ENCODE measurements at regions not wholly inside any gene's neighbourhood (a gene's known extent, or its start where the extent isn't known, plus 50 kb on each side); places are given as distances from the start of the nearest gene placed in this dataset.
A peak's percentile ranks its signal among the peaks of the same experiment; 100 is the strongest.

- Histone ChIP-seq H3K27me3 (no peaks in the 10 kb centered on the region), H3K9me3 (peaks cover 0 to 6% (median 0%) of the 10 kb centered on the region in 12 donors), H3K4me1 (no peaks in the 10 kb centered on the region), H3K36me3 (no peaks in the 10 kb centered on the region), H3K27ac (no peak overlapping the region), H3K4me3 (no peak overlapping the region)
- no peak for ATAC-seq
- TF ChIP-seq, protein P1, sequence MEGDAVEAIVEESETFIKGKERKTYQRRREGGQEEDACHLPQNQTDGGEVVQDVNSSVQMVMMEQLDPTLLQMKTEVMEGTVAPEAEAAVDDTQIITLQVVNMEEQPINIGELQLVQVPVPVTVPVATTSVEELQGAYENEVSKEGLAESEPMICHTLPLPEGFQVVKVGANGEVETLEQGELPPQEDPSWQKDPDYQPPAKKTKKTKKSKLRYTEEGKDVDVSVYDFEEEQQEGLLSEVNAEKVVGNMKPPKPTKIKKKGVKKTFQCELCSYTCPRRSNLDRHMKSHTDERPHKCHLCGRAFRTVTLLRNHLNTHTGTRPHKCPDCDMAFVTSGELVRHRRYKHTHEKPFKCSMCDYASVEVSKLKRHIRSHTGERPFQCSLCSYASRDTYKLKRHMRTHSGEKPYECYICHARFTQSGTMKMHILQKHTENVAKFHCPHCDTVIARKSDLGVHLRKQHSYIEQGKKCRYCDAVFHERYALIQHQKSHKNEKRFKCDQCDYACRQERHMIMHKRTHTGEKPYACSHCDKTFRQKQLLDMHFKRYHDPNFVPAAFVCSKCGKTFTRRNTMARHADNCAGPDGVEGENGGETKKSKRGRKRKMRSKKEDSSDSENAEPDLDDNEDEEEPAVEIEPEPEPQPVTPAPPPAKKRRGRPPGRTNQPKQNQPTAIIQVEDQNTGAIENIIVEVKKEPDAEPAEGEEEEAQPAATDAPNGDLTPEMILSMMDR (IDR thresholded peaks at IDR 0.05), result no peak
- no peak for TF ChIP-seq POLR2A (IDR thresholded peaks at IDR 0.05)
- intact Hi-C loops (cut with DNase I), result no loop called here
- 69 to 77% (median 74%) methylated on average over 2 of the region's 2 CpGs for WGBS, 4 donors
- no peak for DNase-seq
Observed at GRCh38 chr17:54835015-54835414, 65.6 kb upstream of the TOM1L1 start.

DNA sequence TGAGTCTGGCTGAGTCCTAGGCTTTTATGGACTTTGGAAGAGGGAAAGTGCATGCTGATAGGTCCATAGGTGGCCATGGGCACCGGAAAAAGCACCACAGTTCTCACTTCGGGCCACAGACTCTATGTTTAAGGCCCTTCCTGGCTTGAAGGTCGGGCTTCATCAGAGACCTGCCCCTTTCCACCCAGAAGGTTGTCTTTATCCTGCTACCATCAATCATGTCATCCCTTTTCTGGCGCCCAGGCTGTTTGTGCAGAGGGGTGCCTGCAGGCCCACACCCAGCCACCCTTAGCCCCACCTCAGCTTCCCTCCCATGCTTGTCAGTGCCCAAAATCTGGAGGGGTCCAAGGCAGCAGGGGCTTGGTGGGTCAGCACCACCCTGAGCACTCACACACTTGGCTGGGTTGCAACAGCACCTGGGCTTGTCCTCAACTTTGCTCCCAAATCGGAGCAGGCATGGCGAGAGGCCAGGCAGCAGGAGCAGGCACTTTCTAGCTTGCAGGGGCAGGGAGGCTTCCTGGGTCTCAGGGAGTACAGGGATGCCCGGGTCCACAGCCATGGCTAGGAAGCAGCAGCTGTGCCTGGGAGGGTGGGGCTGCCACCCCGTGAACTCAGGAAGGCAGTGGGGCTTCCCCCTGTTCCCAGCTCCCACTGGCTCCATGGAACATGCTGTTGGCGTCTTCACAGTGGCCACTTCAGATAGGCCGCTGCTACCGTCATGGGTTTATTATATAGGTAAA lies 63.8 kb upstream of the TOM1L1 start:
- no peaks in the 10 kb centered on the region for H3K36me3 ChIP-seq
- TF ChIP-seq, protein P1 (IDR thresholded peaks at IDR 0.05), result no peak
- TF ChIP-seq POLR2A (IDR thresholded peaks at IDR 0.05), result no peak

GRCh38 chr17:54838651-54839421 lies 61.8 kb upstream of the TOM1L1 start:
- no peaks in the 10 kb centered on the region for H3K4me1 ChIP-seq
- ATAC-seq (no peak), DNase-seq (no peak)
- peaks cover 0 to 6% (median 0%) of the 10 kb centered on the region in 12 donors for H3K9me3 ChIP-seq
- no peak overlapping the region for H3K27ac ChIP-seq
- H3K4me3 ChIP-seq, result no peak overlapping the region
- 53 to 75% (median 67%) methylated on average over 3 of the region's 3 CpGs for WGBS, 4 donors
- H3K36me3 ChIP-seq, result no peaks in the 10 kb centered on the region
- TF ChIP-seq, protein P1 (IDR thresholded peaks at IDR 0.05), result no peak
- no peak for TF ChIP-seq POLR2A (IDR thresholded peaks at IDR 0.05)
- intact Hi-C loops (cut with DNase I), result no loop called here
- no peaks in the 10 kb centered on the region for H3K27me3 ChIP-seq

More for the DNA sequence above, 63.8 kb upstream of the TOM1L1 start:
- no peak overlapping the region for H3K4me3 ChIP-seq
- H3K27me3 ChIP-seq, result no peaks in the 10 kb centered on the region
- DNase-seq (no peak), ATAC-seq (peak in 1 of 4 donors; percentile 29)
- H3K4me1 ChIP-seq, result no peaks in the 10 kb centered on the region
- 81 to 82% (median 81%) methylated on average over 9 to 11 of the region's 11 CpGs for WGBS, 4 donors
- no peak overlapping the region for H3K27ac ChIP-seq
- intact Hi-C loops (cut with DNase I), result no loop called here
- H3K9me3 ChIP-seq, result peaks cover 0 to 6% (median 0%) of the 10 kb centered on the region in 12 donors

- TF ChIP-seq, protein P1 (IDR thresholded peaks at IDR 0.05), result no peak
- no peak for TF ChIP-seq POLR2A (IDR thresholded peaks at IDR 0.05)
- no peak overlapping the region for H3K4me3 ChIP-seq
Observed at GRCh38 chr17:54839447-54839846, 61.2 kb upstream of the TOM1L1 start.

More at GRCh38 chr17:54839447-54839846, 61.2 kb upstream of the TOM1L1 start:
- Histone ChIP-seq H3K27ac (no peak overlapping the region), H3K27me3 (no peaks in the 10 kb centered on the region), H3K9me3 (peaks cover 0 to 6% (median 0%) of the 10 kb centered on the region in 12 donors), H3K36me3 (no peaks in the 10 kb centered on the region), H3K4me1 (no peaks in the 10 kb centered on the region)
- DNase-seq (no peak), ATAC-seq (no peak)
- WGBS, 4 donors, result 82 to 92% (median 86%) methylated on average over 1 of the region's 1 CpG
- intact Hi-C loops (cut with DNase I), result no loop called here

All from heart left ventricle (tissue), 16 donors.